HG02623 (cell line): ENCODE measurements at regions not wholly inside any gene's neighbourhood (a gene's known extent, or its start where the extent isn't known, plus 50 kb on each side); places are given as distances from the start of the nearest gene placed in this dataset.

Experiments
- ATAC-seq: cut with Tn5 transposase; IDR thresholded peaks from one replicate; pipeline ENCODE4 v1.9.1; 2021; ENCODE audit warnings: moderate library complexity; ENCODE audit not compliant: unreplicated experiment

- ATAC-seq = no peak
Observed at GRCh38 chr1:240018617-240019016, 73.1 kb upstream of the FMN2 start.

- no peak for ATAC-seq
Observed at GRCh38 chr1:240019524-240019923, 72.2 kb upstream of the FMN2 start.

- no peak for ATAC-seq
Observed at GRCh38 chr1:240020871-240021270, 70.8 kb upstream of the FMN2 start.

- no peak for ATAC-seq
Observed at GRCh38 chr1:240021709-240022108, 70.0 kb upstream of the FMN2 start.

- ATAC-seq = peak; percentile 86
Observed at GRCh38 chr1:240027059-240027462, 64.6 kb upstream of the FMN2 start.

- no peak for ATAC-seq
Observed at GRCh38 chr1:240029418-240029817, 62.3 kb upstream of the FMN2 start.

- no peak for ATAC-seq
Observed at GRCh38 chr1:240030236-240030635, 61.4 kb upstream of the FMN2 start.

GRCh38 chr1:240031009-240031408, 60.7 kb upstream of the FMN2 start:
- no peak for ATAC-seq

GRCh38 chr1:240031414-240031813, 60.3 kb upstream of the FMN2 start:
- ATAC-seq = no peak

GRCh38 chr1:240033406-240033805, 58.3 kb upstream of the FMN2 start:
- no peak for ATAC-seq

GRCh38 chr1:240036526-240036925, 55.2 kb upstream of the FMN2 start:
- no peak for ATAC-seq
